ENCODE measurements at regions not wholly inside any gene's neighbourhood (a gene's known extent, or its start where the extent isn't known, plus 50 kb on each side); places are given as distances from the start of the nearest gene placed in this dataset.

- 3 to 12% (median 8%) methylated on average over 1 of the region's 1 CpG for WGBS, 3 donors
Observed at GRCh38 chr2:145597006-145597405, 1077.1 kb upstream of the ZEB2 start.

DNA sequence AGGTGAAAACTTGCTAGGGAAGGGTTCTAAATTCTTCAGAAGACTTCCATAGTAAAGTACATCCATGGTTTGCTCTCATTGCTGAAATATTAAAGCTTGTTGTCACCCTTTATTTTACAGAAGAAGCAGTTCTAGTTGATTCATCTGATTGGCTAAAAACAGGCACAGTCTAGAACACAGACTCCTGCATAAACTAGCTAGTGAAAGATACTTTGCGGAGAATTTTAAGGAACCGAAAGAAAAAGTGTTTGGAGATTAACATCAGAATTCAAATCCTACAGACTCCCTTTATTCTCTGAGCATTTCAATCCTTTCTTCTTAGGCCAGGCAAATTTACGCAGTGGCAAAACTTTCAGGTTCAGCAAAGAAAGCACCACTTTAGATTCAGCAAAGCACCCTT is 1076.5 kb upstream of the ZEB2 start:
- Histone ChIP-seq H3K4me1 (ENCODE audit: insufficient read depth) (peaks cover 2% of the 10 kb centered on the region), H3K27ac (no peak overlapping the region), H3K9me3 (no peaks in the 10 kb centered on the region), H3K36me3 (no peaks in the 10 kb centered on the region), H3K27me3 (no peaks in the 10 kb centered on the region), H3K4me3 (no peak overlapping the region)
- DNase-seq: no peak
- no peak for TF ChIP-seq EP300 (IDR thresholded peaks at IDR 0.05)
- 86 to 93% (median 88%) methylated on average over 3 of the region's 3 CpGs for WGBS, 3 donors
- intact Hi-C loops (cut with DNase I): no loop called here

More at GRCh38 chr2:145597006-145597405, 1077.1 kb upstream of the ZEB2 start:
- H3K36me3 ChIP-seq: no peaks in the 10 kb centered on the region
- H3K4me1 ChIP-seq (ENCODE audit: insufficient read depth): peaks cover 2% of the 10 kb centered on the region
- no peak for DNase-seq
- no peak overlapping the region for H3K4me3 ChIP-seq
- no peaks in the 10 kb centered on the region for H3K9me3 ChIP-seq
- intact Hi-C loops (cut with DNase I): no loop called here
- H3K27me3 ChIP-seq: no peaks in the 10 kb centered on the region
- H3K27ac ChIP-seq: no peak overlapping the region
- TF ChIP-seq, protein P1, sequence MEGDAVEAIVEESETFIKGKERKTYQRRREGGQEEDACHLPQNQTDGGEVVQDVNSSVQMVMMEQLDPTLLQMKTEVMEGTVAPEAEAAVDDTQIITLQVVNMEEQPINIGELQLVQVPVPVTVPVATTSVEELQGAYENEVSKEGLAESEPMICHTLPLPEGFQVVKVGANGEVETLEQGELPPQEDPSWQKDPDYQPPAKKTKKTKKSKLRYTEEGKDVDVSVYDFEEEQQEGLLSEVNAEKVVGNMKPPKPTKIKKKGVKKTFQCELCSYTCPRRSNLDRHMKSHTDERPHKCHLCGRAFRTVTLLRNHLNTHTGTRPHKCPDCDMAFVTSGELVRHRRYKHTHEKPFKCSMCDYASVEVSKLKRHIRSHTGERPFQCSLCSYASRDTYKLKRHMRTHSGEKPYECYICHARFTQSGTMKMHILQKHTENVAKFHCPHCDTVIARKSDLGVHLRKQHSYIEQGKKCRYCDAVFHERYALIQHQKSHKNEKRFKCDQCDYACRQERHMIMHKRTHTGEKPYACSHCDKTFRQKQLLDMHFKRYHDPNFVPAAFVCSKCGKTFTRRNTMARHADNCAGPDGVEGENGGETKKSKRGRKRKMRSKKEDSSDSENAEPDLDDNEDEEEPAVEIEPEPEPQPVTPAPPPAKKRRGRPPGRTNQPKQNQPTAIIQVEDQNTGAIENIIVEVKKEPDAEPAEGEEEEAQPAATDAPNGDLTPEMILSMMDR (IDR thresholded peaks at IDR 0.05): no peak
- TF ChIP-seq EP300 (IDR thresholded peaks at IDR 0.05): no peak
- no peak for TF ChIP-seq POLR2A (IDR thresholded peaks at IDR 0.05)

GRCh38 chr2:145595296-145595695 is 1075.4 kb upstream of the ZEB2 start:
- WGBS, 3 donors: 88 to 96% (median 93%) methylated on average over 3 of the region's 3 CpGs
- Histone ChIP-seq H3K4me1 (ENCODE audit: insufficient read depth) (peaks cover 2% of the 10 kb centered on the region), H3K27me3 (no peaks in the 10 kb centered on the region), H3K9me3 (no peaks in the 10 kb centered on the region), H3K36me3 (no peaks in the 10 kb centered on the region), H3K4me3 (no peak overlapping the region), H3K27ac (no peak overlapping the region)
- no peak for DNase-seq
- intact Hi-C loops (cut with DNase I): no loop called here
- TF ChIP-seq, protein P1 (IDR thresholded peaks at IDR 0.05): no peak
- no peak for TF ChIP-seq EP300 (IDR thresholded peaks at IDR 0.05)
- TF ChIP-seq POLR2A (IDR thresholded peaks at IDR 0.05): no peak

DNA sequence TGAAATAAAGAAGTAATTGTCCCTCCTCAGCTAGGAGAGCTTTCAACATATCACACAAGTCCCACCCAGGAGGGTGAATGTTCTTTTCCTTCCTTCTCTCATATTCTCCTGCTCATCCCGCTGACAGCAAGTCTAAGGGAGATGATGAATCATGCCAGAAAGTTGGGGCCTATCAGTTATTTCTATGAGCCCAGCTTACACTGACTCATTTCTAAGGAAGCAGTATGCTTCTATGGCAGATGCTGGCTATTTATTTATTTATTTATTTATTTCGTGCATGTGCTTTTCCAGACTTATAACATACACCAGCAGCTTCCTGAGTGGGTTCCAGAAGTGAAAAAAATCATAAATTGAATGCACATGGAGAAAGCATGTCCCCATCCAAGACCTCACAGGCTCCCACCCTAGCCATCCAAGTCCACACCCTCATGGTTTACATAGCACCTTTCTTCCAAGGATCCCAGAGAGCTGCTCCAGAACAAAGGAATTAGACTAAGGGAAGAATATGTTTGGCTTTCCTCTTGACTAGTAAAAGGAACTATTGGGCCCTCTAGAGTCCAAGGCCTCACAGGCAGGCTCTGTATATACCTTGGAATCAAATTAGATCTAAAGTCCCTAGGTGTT is 1074.2 kb upstream of the ZEB2 start:
- Histone ChIP-seq H3K27ac (no peak overlapping the region), H3K4me3 (no peak overlapping the region), H3K27me3 (no peaks in the 10 kb centered on the region), H3K9me3 (no peaks in the 10 kb centered on the region), H3K4me1 (ENCODE audit: insufficient read depth) (peaks cover 2% of the 10 kb centered on the region), H3K36me3 (no peaks in the 10 kb centered on the region)
- intact Hi-C loops (cut with DNase I): no loop called here
- TF ChIP-seq POLR2A (IDR thresholded peaks at IDR 0.05) (no peak), EP300 (IDR thresholded peaks at IDR 0.05) (no peak)
- TF ChIP-seq, protein P1 (IDR thresholded peaks at IDR 0.05): no peak
- DNase-seq: no peak
- 78 to 91% (median 79%) methylated on average over 2 of the region's 2 CpGs for whole genome bisulfite sequencing, 3 donors

DNA sequence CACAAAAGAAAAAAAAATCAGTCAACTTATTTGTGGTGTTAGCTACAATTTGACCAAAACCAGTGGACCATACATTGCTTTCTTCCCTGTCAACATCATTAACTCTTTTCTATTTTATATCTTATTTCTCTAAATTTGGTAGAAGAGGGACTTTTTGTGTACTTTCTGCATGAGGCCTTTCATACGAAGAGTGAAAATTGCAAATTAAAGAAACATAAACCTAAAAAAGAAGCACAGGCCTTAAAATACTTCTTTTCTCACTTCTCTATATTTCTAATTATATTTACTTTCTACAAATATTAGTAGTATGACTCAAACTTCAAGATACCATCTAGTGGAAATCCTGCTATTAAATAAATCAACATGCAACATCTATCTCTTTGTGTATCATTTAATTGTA is 1073.4 kb upstream of the ZEB2 start:
- H3K4me1 ChIP-seq (ENCODE audit: insufficient read depth): peaks cover 2% of the 10 kb centered on the region
- no peaks in the 10 kb centered on the region for H3K36me3 ChIP-seq
- no peaks in the 10 kb centered on the region for H3K27me3 ChIP-seq
- intact Hi-C loops (cut with DNase I): no loop called here
- H3K27ac ChIP-seq: no peak overlapping the region
- no peaks in the 10 kb centered on the region for H3K9me3 ChIP-seq
- H3K4me3 ChIP-seq: no peak overlapping the region
- 89 to 100% (median 96%) methylated on average over 1 of the region's 1 CpG for WGBS, 3 donors
- TF ChIP-seq, protein P1 (IDR thresholded peaks at IDR 0.05): no peak
- TF ChIP-seq EP300 (IDR thresholded peaks at IDR 0.05) (no peak), POLR2A (IDR thresholded peaks at IDR 0.05) (no peak)
- DNase-seq: no peak
